OCI-LY3 (cell line): ENCODE measurements at regions not wholly inside any gene's neighbourhood (a gene's known extent, or its start where the extent isn't known, plus 50 kb on each side); places are given as distances from the start of the nearest gene placed in this dataset.

ENCODE experiments used
- EZH2phosphoT487 ChIP-seq: fragments of 200-600 bp; shearing (Covaris generic); IDR thresholded peaks from 2 replicates; pipeline ENCODE4 v1.6.1; 2018; ENCODE audit warnings: antibody characterized with exemption, mixed run types, low read depth
- TF ChIP-seq, protein P1 (sequence below): fragments of 200-600, 300-600 bp; sonication (generic); IDR thresholded peaks from 2 replicates; pipeline ENCODE4 v1.5.1; 2014; ENCODE audit warnings: antibody characterized with exemption, low read length, low read depth

DNA sequence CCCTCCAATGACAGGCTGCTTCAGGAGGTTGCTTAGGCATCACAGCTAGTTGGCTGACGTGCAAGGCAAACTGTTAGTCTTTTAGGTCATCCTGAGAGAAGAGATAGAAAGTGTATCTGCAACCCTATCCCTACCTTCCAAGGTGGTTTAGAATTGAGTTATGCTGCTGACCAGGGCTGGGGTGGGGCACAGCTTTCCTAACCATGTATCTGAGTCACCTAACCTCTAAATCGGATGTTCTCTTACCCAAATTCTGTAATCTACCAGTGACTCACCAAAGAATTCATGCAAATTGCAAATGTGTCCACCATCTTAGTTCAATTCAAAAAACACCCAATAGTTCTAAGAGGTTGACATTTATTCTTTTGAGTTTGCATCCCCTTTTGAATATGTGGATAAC is 107.2 kb upstream of the DYNLRB2 start:
- TF ChIP-seq, protein P1, sequence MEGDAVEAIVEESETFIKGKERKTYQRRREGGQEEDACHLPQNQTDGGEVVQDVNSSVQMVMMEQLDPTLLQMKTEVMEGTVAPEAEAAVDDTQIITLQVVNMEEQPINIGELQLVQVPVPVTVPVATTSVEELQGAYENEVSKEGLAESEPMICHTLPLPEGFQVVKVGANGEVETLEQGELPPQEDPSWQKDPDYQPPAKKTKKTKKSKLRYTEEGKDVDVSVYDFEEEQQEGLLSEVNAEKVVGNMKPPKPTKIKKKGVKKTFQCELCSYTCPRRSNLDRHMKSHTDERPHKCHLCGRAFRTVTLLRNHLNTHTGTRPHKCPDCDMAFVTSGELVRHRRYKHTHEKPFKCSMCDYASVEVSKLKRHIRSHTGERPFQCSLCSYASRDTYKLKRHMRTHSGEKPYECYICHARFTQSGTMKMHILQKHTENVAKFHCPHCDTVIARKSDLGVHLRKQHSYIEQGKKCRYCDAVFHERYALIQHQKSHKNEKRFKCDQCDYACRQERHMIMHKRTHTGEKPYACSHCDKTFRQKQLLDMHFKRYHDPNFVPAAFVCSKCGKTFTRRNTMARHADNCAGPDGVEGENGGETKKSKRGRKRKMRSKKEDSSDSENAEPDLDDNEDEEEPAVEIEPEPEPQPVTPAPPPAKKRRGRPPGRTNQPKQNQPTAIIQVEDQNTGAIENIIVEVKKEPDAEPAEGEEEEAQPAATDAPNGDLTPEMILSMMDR: no peak
- TF ChIP-seq EZH2phosphoT487: no peak
